DMS153 (cell line): ENCODE measurements at regions not wholly inside any gene's neighbourhood (a gene's known extent, or its start where the extent isn't known, plus 50 kb on each side); places are given as distances from the start of the nearest gene placed in this dataset.

Source experiments
- DNase-seq: peaks from one replicate; lab custom pipeline; 2025; lab: John Stamatoyannopoulos, UW

DNA sequence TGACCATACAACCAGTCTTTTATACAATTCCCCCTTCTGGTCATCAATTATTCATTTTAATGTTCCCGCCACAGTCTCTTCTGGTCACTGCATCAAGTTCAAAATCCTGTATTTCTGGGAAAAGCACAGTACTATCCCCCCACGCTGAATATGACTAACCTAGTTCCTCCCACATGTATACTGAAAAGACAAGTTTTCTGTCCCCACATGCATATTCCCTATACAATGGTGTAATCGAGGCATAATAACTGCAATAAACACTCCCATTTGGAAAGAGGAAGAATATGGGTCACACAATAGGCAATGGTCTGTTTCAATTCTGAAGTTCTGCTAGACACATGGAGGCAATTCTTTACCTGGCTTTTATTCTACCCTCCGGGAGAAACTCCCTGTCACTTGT lies 344.9 kb downstream of the EFNA5 start:
- no peak for DNase-seq

DNA sequence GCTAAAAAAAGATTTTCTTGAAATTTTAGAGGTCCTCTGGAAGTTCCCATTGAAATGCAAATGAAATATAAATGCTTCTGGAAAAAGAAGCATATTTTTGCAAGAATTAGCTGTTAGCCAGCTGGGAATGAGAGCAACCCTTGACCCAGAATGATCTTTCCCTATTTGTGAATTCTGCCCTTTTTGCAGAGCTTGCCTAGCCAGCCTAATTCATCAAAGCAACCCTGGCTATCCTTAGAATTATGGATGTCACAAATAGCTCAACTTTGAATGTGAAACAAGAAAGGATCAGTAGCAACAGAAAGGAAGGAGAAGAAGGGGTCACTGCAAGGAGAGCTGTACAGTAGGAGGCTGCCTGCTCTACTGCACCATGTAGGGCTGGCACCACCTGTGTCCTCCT lies 345.9 kb downstream of the EFNA5 start:
- DNase-seq: no peak

DNA sequence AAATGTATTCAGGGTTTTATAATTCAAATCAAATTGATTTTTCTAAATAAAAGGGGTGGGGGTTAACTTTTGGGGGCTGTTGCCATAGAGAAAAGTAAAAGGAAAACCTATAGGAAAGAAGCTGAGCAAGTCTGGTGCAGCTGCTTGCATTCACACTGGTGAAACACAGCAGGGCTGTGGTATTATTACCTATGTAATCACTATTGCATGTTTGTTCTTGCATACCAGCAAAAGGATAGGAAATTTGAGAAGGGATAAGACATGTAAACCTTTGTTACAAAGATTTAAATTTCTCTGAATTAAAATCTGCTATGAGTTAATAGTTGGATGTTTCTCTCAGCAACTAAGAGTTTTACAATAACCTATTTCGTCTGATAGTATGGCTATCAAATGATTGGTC lies 346.7 kb downstream of the EFNA5 start:
- no peak for DNase-seq

DNA sequence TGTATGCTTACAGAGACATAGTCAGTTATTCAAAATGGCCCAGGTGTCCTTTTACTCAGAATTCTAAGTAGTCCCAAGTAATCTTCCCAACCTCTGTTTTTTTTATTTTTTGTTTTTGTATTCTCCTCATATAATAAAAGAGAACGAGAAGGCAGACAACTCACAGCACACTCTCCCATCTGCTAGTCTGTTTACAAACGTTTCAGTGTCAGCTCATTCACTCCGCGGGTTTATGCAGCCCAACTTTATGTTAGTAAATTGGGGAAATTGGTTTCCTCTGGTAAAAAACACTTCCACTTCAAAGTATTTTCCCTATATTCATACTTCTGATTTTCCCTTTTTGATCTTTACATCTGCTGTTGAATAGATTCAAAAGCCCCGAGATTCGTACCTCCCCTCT lies 347.2 kb downstream of the EFNA5 start:
- DNase-seq: no peak

DNA sequence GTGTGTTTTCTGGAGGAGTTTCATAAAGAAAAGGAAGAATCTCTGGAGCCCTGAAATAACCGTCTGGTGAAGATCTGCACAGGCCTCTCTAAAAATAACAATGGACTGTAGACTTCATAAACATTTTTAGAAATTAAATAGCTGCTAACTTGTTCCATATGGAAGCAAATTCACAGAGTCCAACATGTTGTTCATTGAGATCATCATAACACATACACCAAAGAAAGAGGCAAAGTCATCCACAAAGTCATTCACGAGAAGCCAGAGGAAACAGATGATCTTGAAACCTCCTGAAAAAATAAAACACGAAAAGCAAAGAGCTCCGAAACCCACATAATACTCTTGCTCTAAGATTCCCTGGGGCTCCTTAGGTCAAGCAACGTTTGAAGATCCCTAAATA lies 347.8 kb downstream of the EFNA5 start:
- no peak for DNase-seq

DNA sequence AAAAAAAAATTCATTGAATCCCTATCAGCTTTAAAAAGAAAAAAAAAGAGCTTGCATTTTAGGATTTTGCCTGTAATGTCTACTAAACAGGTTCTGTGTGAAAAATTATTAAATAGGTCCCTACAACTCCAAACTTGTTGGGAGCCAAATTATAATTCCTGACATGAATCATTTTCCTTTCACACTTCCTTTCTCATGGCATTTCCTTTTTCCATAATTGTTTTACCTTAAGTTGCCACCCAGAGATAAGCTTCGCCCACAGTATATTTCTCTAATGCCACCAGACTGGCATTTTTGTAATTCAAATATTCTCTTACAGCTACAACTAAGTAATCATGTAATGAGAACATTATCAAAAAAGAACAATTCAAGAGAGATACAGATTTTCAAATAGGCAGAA lies 348.8 kb downstream of the EFNA5 start:
- no peak for DNase-seq

DNA sequence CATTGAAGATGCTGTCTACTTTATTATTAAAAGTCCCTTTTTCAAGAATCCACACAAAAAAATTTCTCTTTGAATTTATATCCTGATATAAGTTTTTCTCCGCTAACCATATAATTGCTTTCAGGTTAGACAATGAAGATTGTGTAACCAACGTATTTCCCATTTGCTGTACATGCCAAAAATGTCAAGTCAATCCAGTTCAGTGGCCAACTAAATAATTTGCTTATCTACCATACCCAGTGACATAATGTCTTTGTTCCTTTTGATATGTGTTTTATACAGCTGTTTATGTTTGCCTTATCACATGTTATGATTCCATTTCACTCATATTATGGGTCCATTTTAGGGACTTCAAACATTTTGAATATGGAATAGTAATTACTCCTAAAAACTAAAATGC lies 349.9 kb downstream of the EFNA5 start:
- no peak for DNase-seq

DNA sequence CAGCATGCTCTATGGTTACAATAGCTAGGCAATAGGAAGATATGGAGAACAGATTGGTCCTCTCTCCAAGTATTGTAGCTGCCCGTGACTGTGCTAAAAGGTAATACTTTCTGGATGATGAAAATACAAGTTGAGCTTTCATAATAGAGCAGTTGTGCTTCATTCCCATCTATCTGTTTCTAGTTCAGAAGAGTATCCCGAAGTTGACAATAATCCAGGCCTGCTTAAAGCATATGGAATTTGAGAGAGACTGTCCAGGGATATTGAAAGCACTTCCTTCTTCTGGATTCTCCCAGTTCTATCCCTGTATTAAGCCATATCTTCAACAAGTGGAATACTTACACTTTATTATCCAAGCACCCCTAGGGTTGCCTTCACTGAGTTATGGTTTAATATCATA lies 350.4 kb downstream of the EFNA5 start:
- no peak for DNase-seq

DNA sequence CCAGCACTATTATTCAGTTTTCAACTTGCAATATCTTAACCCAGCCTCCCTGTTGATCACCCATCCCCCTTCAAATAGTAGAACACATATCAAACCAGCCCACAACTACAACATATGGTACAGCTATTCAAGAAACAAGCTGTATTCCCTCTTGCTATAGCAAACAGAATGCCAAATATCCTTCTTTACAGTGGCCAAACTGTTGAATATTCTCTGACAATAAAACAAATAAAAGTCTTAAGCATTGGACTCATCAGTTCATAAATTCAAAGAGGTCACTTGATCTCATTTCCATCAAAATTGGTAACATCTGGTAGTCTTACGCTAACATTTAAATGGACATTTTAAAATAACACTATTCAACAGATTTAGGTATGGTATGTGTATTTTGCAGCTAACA lies 350.8 kb downstream of the EFNA5 start:
- DNase-seq: no peak

DNA sequence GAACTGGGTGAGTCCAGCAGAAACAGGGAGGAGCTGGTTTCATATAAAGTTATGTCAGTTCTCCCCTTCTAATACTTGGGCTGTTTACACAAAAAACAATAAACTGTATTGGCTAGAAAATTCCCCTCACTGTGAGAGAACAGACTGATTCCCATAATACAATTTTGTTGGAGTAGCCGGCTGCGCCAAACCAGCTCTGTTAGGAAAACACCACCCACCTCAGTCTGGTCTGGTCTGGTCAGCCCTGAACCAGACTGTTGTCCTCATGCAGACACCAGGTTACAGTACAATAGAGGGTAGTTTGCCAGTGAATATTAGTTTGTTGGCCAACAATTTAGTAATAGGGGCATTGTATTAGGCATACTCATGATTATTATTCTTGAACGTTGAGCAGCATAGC lies 356.4 kb downstream of the EFNA5 start:
- no peak for DNase-seq

DNA sequence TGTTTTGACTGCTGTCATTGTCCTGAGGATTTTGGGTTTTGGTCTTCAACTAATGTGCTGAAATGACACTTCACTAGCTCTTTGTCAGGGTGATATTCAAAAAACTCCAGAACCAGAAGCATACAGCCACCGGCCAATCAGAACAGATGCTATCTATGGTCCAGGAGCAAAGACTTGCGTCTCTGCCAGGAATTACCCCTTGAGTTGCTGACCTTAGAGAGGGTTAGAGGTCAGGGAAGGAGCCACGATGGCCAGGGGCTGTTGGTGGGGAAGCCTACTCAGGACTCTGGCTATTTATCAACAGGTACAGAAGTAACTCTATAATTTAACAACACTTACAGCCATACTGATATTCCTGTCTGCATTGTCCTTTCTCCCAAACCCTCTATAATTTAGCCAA lies 356.8 kb downstream of the EFNA5 start:
- no peak for DNase-seq

DNA sequence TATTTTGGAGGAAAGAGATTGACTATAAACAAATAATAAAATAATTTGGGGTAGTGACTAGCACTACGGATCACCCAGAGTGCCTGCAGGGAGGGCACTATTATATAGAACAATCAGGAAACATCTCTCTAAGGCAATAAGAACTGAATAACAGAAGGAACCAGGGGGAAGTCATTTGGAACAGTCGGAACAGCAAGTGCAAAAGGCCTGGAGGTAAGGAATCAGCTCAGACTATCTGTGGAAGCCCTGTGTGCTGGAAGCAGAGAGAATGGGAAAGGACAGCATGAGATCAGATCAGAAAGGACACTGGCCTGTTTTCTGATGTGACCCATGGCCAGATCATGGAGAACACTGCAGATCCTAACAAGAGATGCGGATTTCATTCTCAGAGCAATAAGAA lies 357.6 kb downstream of the EFNA5 start:
- DNase-seq: no peak

DNA sequence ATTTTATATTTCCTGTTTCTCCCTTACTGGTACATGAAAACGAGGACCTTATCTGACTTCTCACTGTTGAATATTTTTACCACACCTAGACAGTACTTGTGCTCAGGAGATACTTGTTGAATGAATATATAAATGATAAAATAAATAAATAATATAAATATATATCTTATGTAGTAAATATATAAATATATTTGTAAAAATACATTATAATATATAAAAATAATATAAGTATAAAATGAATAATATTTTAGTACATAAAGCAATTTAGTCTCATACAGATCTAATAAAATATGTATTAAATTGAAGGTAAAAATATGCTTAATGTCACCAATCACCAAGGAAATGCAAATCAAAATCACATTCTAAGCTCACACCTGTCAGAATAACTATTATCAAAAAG lies 360.6 kb downstream of the EFNA5 start:
- DNase-seq: no peak

DNA sequence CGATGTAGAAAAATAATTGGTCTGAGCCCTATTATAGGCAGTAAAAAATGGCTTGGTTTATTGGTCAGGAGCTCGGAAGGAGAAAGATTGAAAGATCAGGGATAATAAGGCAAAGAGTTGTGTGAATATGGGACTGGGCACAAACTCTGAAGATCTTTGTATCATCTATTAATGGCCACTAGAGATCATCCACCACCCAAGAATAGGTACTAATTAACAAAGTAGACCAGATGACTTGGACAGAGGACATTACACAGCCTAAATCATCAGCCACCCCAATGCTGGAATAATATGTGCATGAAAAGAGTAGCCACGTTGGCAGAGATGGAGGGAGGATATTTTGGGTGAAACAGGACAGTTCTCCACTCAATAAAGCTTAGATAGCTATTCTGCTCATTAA lies 364.1 kb downstream of the EFNA5 start:
- DNase-seq: no peak

DNA sequence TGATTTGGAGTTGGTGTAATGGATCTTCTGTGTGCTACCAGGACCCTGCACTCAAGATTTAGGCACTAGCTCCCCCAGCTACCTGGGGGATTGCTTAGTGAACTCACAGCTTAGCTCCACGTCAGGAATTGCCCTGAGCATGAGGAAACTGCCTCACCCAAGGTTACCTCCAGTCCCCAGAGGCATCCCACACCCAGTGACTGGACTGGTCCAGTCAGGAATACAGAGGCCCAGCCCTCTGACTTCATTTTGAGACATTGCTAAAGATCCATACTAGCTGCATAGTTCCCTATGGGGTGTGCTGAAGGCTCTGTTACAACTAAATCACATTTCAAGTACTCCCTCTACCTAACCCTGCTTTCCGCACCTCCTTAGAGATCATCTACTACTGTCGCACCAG lies 364.7 kb downstream of the EFNA5 start:
- no peak for DNase-seq

DNA sequence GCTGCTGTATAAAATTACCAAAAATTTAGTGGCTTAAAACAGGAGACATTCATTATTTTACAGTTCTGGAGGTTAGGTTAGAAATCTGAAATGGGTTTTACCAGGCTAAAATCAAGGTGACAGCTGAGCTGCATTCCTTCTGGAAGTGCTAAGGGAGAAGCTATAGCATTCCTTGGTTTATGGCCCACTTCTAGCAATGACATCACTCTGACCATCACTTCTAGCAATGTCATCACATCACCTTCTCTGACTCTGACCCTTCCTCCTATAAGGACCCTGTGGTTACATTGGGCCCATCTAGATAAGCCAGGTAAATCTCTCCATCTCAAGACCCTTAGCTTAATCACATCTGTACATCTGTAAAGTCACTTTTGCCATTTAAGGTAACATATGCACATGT lies 366.1 kb downstream of the EFNA5 start:
- no peak for DNase-seq

DNA sequence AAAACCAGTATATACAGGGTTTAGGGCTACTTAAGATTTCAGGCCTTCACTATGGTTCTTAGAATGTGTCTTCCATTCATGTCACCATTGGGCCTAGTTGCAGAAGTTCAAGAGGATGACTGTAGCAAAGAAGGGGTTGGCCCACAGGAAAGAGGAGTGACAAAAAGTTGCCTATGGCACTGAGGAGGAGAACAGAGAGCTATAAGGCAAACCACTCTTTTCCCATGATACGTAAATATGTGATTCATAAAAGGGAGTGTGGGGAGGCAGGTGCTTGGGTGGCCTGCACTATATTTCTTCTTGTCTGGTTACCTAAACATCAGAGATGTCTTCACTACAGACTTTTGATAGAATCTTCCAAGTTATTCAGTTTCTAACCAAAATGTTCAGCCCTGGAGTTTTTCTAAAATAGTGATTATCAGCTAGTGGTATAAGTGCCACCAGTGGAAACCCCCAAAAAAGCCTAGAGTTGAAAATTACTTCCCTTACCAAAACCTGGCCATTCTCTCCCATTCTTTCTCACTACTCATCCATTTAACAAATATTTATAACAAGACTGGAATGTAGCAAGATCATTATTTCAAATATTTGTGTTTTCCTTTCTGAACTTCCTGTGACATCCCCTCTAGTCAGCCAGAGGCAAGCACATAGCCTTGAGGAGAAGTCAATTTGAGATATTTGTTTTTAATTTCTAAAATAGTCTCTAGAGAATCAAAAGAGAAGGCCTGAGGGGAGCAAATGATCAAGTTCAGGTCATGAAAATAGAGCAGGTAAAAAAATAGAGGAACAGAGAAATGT lies 367.4 kb downstream of the EFNA5 start:
- DNase-seq: no peak

DNA sequence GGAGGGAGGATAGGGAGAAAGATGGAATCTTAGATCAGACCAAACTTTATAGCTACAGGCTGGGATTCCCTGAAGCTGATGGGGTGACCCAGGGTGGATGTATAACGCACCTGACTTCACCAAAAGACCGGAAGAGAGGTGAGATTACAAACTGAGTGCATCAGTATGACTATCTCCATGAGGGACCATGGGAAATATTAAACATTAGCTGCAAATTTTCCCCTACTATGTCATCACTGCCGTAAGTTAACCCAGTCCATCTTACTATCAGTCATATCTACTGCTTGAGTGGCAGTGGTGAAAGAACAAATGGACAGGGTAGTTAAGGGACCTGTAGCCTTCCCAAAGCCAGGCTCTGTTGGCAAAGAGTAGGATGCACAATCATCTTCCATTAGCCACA lies 368.3 kb downstream of the EFNA5 start:
- no peak for DNase-seq

DNA sequence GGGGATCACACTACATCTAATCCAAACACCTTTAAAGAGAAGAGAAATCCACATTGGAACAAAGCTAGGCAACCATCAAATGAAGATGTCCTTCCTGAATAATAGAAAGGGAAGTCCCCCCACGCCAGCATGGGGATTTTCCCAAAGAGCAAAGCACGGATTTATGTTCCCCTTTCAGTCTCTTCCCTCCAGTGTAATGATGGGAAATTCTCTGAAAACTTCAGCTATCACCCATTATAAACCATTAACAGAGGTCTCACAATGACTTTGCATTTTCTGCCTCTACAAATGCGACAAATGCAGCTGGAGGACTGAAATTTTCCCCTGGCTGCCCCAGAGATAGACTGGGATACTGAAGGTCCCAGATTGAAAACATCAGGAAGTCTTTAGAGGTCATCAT lies 368.7 kb downstream of the EFNA5 start:
- no peak for DNase-seq

DNA sequence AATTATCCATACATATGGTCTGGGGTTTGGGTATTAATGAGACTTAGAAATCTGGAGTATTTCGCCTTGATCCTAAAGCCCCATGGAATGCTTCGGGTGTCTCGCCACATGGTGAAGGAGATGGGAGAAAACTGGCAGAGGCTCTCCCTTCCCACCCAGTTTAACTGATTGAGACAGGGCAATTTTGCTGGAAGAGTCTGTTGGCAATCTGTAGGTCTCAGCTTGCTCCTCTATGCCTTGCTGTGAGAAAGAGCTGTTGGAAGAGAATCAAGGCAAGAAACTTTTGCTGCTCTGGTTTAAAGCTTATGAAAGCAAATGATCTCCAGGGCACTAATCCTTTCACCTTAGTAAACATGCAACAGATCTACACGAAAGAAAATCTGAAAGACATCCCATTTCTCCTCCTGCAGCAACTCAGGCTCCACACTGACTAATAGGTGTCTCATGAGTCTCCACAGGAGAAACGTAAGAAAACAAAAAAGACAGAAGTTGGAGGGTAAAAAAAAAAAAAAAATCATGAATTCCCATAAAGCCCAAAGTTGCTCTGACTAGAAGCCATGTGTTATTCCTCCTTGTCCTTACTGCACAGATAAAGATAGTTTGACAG lies 369.9 kb downstream of the EFNA5 start:
- DNase-seq: no peak

DNA sequence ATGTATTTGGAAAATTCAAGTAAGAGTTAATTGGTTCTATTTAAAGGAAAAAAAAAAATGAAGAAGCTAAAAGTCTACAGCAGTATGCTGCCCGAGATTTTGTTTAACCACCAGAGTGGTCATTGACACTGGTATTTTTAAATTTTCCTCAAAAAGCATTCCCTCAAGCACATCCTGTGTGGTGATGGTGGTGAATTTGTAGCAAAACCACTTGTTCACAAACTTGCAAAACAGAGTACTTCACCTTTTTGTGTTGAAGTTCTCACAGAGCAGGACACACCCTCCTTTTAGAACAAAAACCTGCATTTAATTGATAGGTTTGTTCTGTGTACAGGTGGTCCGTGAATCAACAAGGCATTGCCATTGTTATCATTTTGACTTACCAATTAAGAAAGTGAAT lies 374.2 kb downstream of the EFNA5 start:
- no peak for DNase-seq

DNA sequence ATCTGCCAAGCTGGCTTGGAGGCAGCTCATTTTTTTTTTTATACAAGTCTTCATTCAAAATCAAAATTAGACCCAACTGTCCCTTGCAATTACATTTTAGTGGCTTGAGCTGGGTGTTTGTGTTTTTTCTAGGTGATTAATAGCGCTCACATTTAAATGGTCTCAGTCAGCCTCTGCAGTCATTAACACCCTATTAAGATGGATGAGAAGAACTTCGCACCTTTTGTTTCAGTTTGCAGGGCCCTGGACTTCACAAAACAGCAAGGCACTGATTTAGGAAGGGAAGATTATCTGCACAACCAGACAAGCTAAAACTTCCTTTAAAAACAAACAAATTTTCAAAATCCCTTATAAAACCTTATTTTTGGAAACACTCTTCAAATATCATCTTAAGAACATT lies 374.8 kb downstream of the EFNA5 start:
- DNase-seq: no peak

DNA sequence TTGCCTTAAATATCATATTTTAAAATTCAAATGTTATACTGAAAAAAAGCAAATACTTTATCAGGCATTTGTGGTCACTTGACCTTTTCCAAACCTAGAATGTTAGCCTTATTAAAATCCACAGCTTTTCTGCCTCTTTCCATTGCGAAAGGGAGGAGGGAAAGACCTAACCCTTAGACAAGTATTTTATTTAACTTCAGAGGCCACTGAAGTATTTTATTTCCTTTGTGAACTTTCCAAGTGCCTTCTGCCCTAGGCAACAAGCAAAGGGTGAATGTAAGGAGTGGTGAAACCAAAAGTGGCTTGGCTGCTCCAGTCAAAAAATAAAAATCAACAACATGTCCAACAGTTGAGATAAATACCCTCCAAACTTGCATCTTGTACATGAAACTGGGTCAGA lies 376.1 kb downstream of the EFNA5 start:
- no peak for DNase-seq

DNA sequence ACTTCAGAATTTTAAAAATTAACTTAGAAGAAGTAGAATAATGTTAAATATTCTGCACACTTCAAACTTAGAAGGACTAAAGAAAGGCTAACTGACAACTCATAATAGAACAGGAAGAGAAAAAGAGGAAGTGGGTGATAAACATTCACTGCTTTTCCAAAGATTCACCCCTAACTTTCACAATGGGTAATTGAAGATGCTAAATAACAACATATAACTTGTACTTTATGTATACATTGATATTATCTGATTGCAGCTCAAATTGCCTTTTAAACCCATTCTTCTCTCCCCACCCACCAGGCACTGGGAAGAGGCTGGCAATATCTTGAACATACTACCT lies 376.6 kb downstream of the EFNA5 start:
- DNase-seq: no peak
